ENCODE measurements at regions not wholly inside any gene's neighbourhood (a gene's known extent, or its start where the extent isn't known, plus 50 kb on each side); places are given as distances from the start of the nearest gene placed in this dataset.

DNA sequence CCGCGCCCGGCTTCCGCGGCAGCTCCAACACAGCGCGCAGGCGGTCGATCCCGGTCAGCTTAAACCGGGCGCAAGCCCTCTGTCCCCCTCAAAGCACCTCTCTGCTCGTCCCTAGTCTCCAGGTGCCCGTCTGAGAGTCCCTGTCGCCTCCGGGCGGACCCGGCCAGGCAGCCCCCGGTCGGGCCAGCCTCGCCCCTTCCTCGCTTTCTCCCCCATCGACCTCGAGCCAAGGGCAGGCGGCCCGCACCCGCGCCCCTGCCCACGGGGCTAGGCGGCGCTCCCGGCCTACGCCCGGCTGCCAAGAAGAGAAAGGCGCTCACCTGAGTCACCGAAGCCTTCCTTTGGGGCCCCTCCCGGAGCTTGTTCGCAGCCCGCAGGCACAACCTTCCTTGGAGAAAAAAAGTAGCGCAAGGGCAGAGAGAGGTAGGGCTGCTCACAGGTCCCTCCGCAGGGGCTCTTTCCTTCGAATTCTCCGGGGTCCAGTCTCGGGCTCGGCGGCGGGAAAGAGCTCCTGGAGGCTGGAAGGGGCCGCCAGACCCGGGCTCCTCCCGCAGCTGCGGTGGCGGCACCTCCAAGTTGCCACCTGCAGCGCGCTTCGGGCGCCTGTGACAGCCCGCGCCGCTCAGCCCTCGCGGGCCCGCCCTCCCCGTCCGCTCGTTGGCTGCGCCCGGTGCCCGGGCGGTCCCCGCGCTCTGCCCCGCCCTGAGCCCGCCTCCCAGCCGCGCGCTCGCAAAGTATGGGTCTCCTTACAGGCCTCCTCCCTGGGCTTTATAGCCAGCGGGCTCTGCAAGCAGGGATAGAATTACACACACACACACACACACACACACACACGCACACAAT lies 86.5 kb upstream of the EPB41L3 start:
- peak overlapping the region; percentile 97 for H3K4me3 Mint-ChIP-seq (ENCODE audit: unreplicated experiment)
- peaks cover 6% of the 10 kb centered on the region for H3K27me3 Mint-ChIP-seq (ENCODE audit: unreplicated experiment)
- no peaks in the 10 kb centered on the region for H3K36me3 Mint-ChIP-seq (ENCODE audit: unreplicated experiment)

GRCh38 chr18:5628512-5629255 lies 84.9 kb upstream of the EPB41L3 start:
- H3K27ac Mint-ChIP-seq (ENCODE audit: unreplicated experiment): no peak overlapping the region
- TF ChIP-seq, protein P1, sequence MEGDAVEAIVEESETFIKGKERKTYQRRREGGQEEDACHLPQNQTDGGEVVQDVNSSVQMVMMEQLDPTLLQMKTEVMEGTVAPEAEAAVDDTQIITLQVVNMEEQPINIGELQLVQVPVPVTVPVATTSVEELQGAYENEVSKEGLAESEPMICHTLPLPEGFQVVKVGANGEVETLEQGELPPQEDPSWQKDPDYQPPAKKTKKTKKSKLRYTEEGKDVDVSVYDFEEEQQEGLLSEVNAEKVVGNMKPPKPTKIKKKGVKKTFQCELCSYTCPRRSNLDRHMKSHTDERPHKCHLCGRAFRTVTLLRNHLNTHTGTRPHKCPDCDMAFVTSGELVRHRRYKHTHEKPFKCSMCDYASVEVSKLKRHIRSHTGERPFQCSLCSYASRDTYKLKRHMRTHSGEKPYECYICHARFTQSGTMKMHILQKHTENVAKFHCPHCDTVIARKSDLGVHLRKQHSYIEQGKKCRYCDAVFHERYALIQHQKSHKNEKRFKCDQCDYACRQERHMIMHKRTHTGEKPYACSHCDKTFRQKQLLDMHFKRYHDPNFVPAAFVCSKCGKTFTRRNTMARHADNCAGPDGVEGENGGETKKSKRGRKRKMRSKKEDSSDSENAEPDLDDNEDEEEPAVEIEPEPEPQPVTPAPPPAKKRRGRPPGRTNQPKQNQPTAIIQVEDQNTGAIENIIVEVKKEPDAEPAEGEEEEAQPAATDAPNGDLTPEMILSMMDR (IDR thresholded peaks at IDR 0.05; ENCODE audit: partially characterized antibody, unreplicated experiment): no peak

More for the DNA sequence above, 86.5 kb upstream of the EPB41L3 start:
- Mint-ChIP-seq H3K9me3 (ENCODE audit: unreplicated experiment) (peaks cover 3% of the 10 kb centered on the region), H3K27ac (ENCODE audit: unreplicated experiment) (no peak overlapping the region), H3K4me1 (ENCODE audit: low read depth, unreplicated experiment) (no peaks in the 10 kb centered on the region)
- peak; percentile 85 for DNase-seq
- TF ChIP-seq, protein P1 (IDR thresholded peaks at IDR 0.05; ENCODE audit: partially characterized antibody, unreplicated experiment): no peak

GRCh38 chr18:5627776-5628511 lies 84.1 kb upstream of the EPB41L3 start:
- Mint-ChIP-seq H3K9me3 (ENCODE audit: unreplicated experiment) (peaks cover 3% of the 10 kb centered on the region), H3K36me3 (ENCODE audit: unreplicated experiment) (no peaks in the 10 kb centered on the region), H3K4me3 (ENCODE audit: unreplicated experiment) (peak overlapping the region; percentile 74), H3K27me3 (ENCODE audit: unreplicated experiment) (peaks cover 6% of the 10 kb centered on the region), H3K27ac (ENCODE audit: unreplicated experiment) (no peak overlapping the region), H3K4me1 (ENCODE audit: low read depth, unreplicated experiment) (no peaks in the 10 kb centered on the region)
- DNase-seq: no peak
- TF ChIP-seq, protein P1 (IDR thresholded peaks at IDR 0.05; ENCODE audit: partially characterized antibody, unreplicated experiment): no peak

More at GRCh38 chr18:5628512-5629255, 84.9 kb upstream of the EPB41L3 start:
- DNase-seq: peak; percentile 71
- Mint-ChIP-seq H3K36me3 (ENCODE audit: unreplicated experiment) (no peaks in the 10 kb centered on the region), H3K4me3 (ENCODE audit: unreplicated experiment) (peak overlapping the region; percentile 97), H3K9me3 (ENCODE audit: unreplicated experiment) (peaks cover 3% of the 10 kb centered on the region), H3K4me1 (ENCODE audit: low read depth, unreplicated experiment) (no peaks in the 10 kb centered on the region), H3K27me3 (ENCODE audit: unreplicated experiment) (peaks cover 6% of the 10 kb centered on the region)

DNA sequence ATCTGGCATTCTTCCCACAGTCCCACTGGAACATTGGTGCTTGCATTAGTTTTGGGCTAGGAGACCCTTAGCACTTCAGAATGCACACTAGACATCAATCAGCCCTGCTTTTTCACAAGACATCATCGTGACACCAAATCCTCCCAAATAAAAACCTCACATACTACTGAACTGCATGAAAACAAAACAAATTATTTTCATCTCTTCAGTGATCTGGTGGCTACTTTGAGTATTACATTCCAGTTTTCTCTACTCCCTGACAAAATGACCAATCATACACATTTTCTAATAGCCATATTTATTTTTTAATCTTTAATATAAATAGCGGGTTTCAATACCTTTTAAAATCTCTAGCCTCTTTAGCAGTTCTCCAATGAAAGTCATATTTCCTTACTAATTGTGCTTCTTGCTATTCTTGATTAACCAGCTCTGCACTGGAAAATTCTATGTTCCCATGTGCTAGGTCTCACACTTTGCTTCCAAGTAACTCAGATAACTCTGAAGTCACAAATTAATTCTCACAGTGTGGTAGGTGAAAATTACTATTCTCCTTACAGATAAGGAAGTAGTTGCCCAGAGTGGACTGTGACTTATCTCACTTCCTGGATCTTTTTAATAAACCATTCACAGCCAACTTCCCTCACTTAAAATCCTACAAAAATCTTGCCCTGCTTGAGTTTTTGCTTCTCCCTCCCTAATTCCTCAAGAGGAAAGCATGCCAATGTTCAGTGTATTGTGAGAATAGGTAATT lies 82.5 kb upstream of the EPB41L3 start:
- Mint-ChIP-seq H3K36me3 (ENCODE audit: unreplicated experiment) (no peaks in the 10 kb centered on the region), H3K4me1 (ENCODE audit: low read depth, unreplicated experiment) (no peaks in the 10 kb centered on the region), H3K27me3 (ENCODE audit: unreplicated experiment) (peaks cover 4% of the 10 kb centered on the region), H3K9me3 (ENCODE audit: unreplicated experiment) (peaks cover 3% of the 10 kb centered on the region), H3K4me3 (ENCODE audit: unreplicated experiment) (no peak overlapping the region), H3K27ac (ENCODE audit: unreplicated experiment) (no peak overlapping the region)
- DNase-seq: no peak
- TF ChIP-seq, protein P1 (IDR thresholded peaks at IDR 0.05; ENCODE audit: partially characterized antibody, unreplicated experiment): peak; percentile 11
